ENCODE measurements at regions not wholly inside any gene's neighbourhood (a gene's known extent, or its start where the extent isn't known, plus 50 kb on each side); places are given as distances from the start of the nearest gene placed in this dataset.

DNA sequence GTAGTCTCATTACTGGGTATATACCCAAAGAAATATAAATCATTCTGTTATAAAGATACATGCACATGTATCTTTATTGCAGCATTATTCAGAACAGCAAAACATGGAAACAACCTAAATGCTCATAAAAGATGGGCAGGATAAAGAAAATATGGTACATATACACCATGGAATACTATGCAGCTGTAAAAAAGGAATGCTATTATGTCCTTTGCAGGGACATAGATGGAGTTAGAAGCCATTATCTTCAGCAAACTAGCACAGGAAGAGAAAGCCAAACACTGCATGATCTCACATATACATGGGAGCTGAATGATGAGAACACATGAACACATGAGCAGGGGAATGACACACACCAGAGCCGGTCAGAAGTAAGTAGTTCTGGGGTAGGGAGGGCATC, 297.4 kb upstream of the GLI3 start:
- ChIA-PET CTCF (no interaction called here), POLR2A (ENCODE audit: low non-redundant PET) (no interaction called here)
- TF ChIP-seq, protein P1, sequence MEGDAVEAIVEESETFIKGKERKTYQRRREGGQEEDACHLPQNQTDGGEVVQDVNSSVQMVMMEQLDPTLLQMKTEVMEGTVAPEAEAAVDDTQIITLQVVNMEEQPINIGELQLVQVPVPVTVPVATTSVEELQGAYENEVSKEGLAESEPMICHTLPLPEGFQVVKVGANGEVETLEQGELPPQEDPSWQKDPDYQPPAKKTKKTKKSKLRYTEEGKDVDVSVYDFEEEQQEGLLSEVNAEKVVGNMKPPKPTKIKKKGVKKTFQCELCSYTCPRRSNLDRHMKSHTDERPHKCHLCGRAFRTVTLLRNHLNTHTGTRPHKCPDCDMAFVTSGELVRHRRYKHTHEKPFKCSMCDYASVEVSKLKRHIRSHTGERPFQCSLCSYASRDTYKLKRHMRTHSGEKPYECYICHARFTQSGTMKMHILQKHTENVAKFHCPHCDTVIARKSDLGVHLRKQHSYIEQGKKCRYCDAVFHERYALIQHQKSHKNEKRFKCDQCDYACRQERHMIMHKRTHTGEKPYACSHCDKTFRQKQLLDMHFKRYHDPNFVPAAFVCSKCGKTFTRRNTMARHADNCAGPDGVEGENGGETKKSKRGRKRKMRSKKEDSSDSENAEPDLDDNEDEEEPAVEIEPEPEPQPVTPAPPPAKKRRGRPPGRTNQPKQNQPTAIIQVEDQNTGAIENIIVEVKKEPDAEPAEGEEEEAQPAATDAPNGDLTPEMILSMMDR (conservative IDR thresholded peaks at IDR 0.05; ENCODE audit: low read depth) = no peak
- H3K27ac ChIP-seq = no peak overlapping the region
- no peak for DNase-seq (ENCODE audit: low spot score)

DNA sequence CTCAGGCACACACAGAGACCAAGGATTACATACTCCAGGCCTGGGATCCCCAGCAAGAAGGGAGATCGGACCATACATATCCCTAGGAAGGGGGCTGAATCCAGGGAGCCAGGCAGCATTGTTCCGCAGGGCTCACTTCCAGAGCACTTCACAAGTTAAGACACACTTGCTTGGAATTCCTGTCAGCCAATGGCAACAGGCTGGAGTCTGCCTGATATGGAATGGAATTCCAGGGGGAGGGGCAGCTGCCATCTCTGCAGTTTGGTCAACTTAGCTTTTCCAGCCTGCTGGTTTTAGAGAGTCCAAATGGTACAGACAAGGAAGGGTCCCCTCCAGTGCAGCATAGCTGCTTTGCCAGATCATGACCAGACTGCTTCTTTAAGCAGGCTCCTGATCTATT, 290.0 kb upstream of the GLI3 start:
- TF ChIP-seq, protein P1 (conservative IDR thresholded peaks at IDR 0.05; ENCODE audit: low read depth) = no peak
- no peak for DNase-seq (ENCODE audit: low spot score)
- CTCF ChIA-PET = no interaction called here
- no peak overlapping the region for H3K27ac ChIP-seq
- POLR2A ChIA-PET (ENCODE audit: low non-redundant PET) = no interaction called here

DNA sequence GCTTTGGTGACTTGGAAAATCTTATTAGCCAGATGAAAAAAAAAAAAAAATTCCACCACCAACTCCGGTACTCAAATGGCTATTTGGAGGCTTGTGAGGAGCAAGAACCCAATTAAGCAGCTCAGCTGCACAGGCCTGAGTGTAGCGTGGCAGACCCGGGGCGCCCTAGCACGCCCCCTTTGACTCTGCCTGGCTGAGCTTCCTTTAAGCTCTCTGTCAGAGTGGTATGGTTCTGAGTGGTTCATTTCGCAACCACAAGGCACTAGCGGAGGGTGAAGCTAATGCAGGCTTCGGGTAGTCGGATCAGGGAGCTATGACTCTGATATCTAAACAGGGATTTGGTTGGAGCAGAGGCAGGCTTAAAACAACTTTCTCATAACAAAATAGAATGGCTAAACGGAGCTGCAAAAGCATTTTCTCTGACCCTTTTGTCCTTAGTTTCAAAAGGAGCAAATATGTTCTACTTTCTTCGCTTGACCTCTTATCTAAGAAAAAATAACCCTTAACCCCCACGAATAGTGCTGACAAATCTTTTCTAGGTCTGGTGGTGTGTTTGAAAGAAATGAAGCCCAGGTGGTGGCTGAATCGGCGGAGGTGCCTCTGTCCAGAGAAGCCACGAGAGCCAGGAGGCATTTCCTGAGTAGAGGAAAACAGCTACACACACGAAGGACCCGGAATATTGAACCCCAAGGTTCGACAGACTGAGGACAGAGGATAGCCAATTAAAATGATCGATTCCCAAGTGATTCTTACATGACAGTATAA, 285.4 kb upstream of the GLI3 start:
- ChIA-PET POLR2A (ENCODE audit: low non-redundant PET) (no interaction called here), CTCF (no interaction called here)
- DNase-seq (ENCODE audit: low spot score) = no peak
- TF ChIP-seq, protein P1 (conservative IDR thresholded peaks at IDR 0.05; ENCODE audit: low read depth) = no peak
- no peak overlapping the region for H3K27ac ChIP-seq

DNA sequence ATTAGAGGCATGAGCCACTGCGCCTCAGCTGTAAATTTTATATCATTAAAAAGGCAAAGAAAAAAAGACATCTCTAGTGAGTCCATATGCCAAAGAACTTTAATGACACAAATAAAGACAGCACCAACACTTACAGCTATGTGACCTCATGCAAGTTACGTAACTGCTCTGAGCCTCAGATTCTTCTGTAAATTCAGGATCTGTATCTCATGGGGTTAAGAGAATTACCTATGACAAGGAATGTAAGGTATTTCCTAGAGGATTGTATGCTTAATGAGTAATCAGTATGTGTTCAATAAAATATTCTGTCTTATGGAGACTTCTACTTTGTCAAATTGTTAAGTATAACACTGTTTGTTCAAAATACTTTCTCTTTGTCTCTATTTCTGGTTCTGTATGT, 274.0 kb upstream of the GLI3 start:
- TF ChIP-seq, protein P1 (conservative IDR thresholded peaks at IDR 0.05; ENCODE audit: low read depth) = no peak
- DNase-seq (ENCODE audit: low spot score) = peak; percentile 52
- no peak overlapping the region for H3K27ac ChIP-seq
- ChIA-PET CTCF (interaction anchor here (0.5 to 0.7 kb wide), 2 partner anchors 379 to 482 kb away, joined by 3 read pairs; no protein-coding TSS in a partner anchor), POLR2A (ENCODE audit: low non-redundant PET) (no interaction called here)

DNA sequence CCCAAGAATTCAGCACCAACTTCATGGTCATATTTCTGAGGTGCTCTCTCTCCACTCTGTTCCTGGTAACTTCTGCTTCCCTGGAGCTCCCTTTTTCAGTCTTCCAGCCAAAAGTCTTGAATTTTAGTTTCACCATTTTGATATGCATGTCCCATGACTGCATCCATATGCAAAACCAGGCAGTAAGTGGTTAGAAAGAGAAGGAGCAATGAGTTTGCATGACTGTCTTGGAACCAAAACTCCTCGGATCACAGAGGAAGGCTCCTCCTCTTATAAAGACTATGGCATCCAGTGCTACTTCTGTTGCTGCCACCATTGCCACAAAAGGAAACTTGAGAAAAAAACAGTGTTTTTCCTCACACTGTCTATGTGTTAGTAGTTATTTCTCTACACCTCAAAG, 269.1 kb upstream of the GLI3 start:
- TF ChIP-seq, protein P1 (conservative IDR thresholded peaks at IDR 0.05; ENCODE audit: low read depth) = no peak
- H3K27ac ChIP-seq = no peak overlapping the region
- ChIA-PET CTCF (no interaction called here), POLR2A (ENCODE audit: low non-redundant PET) (no interaction called here)
- no peak for DNase-seq (ENCODE audit: low spot score)

DNA sequence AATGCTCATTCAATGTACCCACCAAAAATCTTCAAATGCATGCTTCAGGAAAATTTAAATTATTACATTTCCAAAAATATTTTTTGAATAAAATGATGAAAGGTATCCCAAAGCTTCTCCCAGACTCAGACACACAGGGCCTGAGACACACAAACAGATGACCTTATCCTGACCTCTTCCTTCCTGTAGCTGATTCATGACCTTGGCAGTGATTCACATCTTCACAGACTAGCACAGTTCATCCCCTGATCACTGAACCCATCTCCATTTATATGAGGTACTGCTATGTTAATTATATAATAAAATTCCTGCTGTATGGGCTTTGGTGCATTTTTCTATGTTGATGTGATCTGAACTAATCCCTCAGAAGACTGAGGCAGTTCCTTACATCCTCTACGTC, 265.0 kb upstream of the GLI3 start:
- peak; percentile 63 for DNase-seq (ENCODE audit: low spot score)
- CTCF ChIA-PET = no interaction called here

More for the DNA sequence above, 265.0 kb upstream of the GLI3 start:
- TF ChIP-seq, protein P1 (conservative IDR thresholded peaks at IDR 0.05; ENCODE audit: low read depth) = no peak
- POLR2A ChIA-PET (ENCODE audit: low non-redundant PET) = no interaction called here
- no peak overlapping the region for H3K27ac ChIP-seq

Measured in RWPE1 (cell line).